ENCODE measurements at regions not wholly inside any gene's neighbourhood (a gene's known extent, or its start where the extent isn't known, plus 50 kb on each side); places are given as distances from the start of the nearest gene placed in this dataset.

DNA sequence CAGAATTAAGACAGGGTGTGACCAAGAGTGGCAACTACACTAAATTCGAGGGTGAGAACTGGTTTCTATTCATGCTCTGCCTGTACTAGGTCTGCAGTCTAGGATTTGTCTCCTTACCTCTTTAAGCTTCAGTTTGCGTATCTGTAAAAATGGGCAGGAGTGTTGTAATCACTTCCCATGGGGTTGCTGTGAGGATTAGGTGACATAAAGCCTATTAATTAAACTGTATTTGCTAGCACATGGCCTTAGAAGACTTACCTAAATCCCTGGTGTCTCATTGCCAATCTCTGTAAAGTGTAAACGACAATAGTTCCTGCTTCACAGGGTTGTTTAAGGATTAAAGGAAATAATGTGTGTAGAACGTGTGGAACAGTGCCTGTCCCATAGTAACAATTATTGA is 193.6 kb downstream of the DRD1 start:
- no peaks in the 10 kb centered on the region for H3K36me3 ChIP-seq
- H3K4me1 ChIP-seq: peaks cover 0 to 28% (median 18%) of the 10 kb centered on the region in 4 donors
- no peaks in the 10 kb centered on the region for H3K27me3 ChIP-seq
- WGBS, 2 donors: 63 to 73% methylated on average over 4 of the region's 4 CpGs
- TF ChIP-seq POLR2AphosphoS5 (IDR thresholded peaks at IDR 0.05) (no peak), POLR2A (IDR thresholded peaks at IDR 0.05) (no peak), EP300 (IDR thresholded peaks at IDR 0.05) (no peak)
- TF ChIP-seq, protein P1, sequence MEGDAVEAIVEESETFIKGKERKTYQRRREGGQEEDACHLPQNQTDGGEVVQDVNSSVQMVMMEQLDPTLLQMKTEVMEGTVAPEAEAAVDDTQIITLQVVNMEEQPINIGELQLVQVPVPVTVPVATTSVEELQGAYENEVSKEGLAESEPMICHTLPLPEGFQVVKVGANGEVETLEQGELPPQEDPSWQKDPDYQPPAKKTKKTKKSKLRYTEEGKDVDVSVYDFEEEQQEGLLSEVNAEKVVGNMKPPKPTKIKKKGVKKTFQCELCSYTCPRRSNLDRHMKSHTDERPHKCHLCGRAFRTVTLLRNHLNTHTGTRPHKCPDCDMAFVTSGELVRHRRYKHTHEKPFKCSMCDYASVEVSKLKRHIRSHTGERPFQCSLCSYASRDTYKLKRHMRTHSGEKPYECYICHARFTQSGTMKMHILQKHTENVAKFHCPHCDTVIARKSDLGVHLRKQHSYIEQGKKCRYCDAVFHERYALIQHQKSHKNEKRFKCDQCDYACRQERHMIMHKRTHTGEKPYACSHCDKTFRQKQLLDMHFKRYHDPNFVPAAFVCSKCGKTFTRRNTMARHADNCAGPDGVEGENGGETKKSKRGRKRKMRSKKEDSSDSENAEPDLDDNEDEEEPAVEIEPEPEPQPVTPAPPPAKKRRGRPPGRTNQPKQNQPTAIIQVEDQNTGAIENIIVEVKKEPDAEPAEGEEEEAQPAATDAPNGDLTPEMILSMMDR (IDR thresholded peaks at IDR 0.05): no peak
- intact Hi-C loops (cut with DNase I): no loop called here
- DNase-seq: no peak
- no peak overlapping the region for H3K4me3 ChIP-seq
- no peaks in the 10 kb centered on the region for H3K9me3 ChIP-seq
- H3K27ac ChIP-seq: no peak overlapping the region

DNA sequence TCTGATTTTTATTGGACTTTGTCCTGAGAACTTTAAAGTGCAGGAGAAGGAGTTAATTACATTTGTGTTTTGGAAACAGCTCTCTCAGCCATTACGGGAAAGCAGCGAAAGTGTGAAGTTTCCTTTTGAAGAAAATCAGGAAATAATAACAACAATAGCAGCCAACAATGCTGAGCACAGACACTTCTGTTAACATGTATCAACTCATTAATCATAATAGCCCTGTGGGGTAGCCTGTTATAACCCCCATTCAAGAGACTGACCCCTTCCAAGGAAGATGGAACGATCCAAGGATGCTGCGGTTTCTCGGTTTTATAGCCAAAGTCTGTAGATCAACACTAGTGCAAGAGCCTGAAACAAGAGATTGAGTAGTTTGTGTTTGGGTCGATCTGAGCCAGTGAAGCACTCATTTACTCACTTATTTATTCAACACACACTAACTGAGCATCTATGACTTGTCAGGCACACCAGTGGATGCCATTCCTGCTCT is 195.5 kb downstream of the DRD1 start:
- Histone ChIP-seq H3K27me3 (no peaks in the 10 kb centered on the region), H3K27ac (no peak overlapping the region), H3K36me3 (no peaks in the 10 kb centered on the region), H3K4me3 (no peak overlapping the region), H3K4me1 (peaks cover 0 to 19% (median 12%) of the 10 kb centered on the region in 4 donors), H3K9me3 (no peaks in the 10 kb centered on the region)
- WGBS, 2 donors: 10 to 52% methylated on average over 6 of the region's 6 CpGs
- intact Hi-C loops (cut with DNase I): no loop called here
- DNase-seq: no peak
- no peak for TF ChIP-seq EP300 (IDR thresholded peaks at IDR 0.05)
- TF ChIP-seq, protein P1 (IDR thresholded peaks at IDR 0.05): no peak
- no peak for TF ChIP-seq POLR2A (IDR thresholded peaks at IDR 0.05)
- TF ChIP-seq POLR2AphosphoS5 (IDR thresholded peaks at IDR 0.05): no peak

DNA sequence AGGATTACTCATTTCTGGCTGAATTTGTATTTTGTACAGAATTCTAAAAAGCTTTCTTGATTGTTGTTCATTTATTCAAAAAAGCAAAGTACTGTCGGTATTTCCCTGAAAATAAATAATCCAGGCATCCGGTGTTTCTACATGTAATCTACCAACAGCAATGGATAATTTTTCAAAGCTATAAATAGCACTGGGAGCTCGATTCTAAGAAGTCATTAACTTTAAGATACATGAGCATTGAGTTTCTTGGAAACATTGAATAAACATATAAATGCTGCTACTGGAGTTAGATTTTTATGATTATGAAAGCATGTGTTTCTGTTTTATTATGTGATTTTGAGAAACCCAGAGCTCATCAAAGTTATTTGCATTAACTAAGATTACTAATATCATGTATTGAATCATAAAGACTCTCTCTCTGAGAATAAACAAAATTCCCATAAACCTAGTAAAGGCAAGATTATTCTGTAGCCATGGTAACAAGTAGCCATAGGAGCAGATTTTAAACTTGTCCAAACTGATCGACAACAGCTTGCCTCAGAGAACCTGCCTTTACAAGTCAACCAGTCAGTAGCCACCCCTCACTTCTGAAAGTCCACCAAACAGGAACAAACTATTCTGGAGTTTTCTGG is 197.0 kb downstream of the DRD1 start:
- DNase-seq: no peak
- Histone ChIP-seq H3K36me3 (no peaks in the 10 kb centered on the region), H3K27me3 (no peaks in the 10 kb centered on the region), H3K4me3 (no peak overlapping the region), H3K4me1 (peaks cover 0 to 14% (median 9%) of the 10 kb centered on the region in 4 donors), H3K27ac (no peak overlapping the region), H3K9me3 (no peaks in the 10 kb centered on the region)
- TF ChIP-seq POLR2A (IDR thresholded peaks at IDR 0.05) (no peak), POLR2AphosphoS5 (IDR thresholded peaks at IDR 0.05) (no peak), EP300 (IDR thresholded peaks at IDR 0.05) (no peak)
- TF ChIP-seq, protein P1 (IDR thresholded peaks at IDR 0.05): no peak
- 40 to 54% methylated on average over 4 of the region's 4 CpGs for WGBS, 2 donors
- intact Hi-C loops (cut with DNase I): no loop called here

DNA sequence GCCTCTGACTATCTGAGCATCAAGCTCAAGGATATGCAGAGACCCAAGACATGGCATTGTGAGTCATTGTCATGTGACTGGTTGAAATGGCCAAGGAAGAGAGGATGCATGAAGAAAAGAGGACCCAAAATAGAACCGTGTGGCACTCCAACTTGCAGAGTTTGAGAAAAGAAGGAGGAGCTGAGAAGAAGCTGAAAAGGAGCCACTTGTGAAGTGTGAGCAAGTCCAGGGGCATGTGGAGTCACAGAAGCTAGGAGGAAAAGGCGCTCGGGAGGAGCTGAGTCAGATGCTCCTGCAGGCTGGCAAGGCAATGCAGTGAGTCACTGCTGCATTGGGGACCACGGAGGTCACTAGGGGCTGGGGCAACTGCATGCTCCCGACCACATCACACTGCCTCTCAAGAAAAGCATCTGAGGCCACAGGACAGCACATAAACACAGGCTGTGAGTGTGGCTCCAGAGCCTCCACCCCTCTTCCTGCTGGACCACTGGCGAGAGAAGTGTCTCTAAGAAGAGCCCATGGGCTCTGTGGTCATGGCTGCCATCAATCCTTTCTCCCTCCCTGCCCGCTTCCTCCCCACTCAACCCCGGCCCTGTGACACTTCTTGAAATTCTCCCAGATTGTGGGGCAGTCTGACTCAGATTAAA is 197.6 kb downstream of the DRD1 start:
- H3K27ac ChIP-seq: no peak overlapping the region
- no peaks in the 10 kb centered on the region for H3K36me3 ChIP-seq
- DNase-seq: no peak
- peaks cover 0 to 14% (median 9%) of the 10 kb centered on the region in 4 donors for H3K4me1 ChIP-seq
- intact Hi-C loops (cut with DNase I): no loop called here
- no peaks in the 10 kb centered on the region for H3K9me3 ChIP-seq
- TF ChIP-seq, protein P1 (IDR thresholded peaks at IDR 0.05): no peak
- TF ChIP-seq EP300 (IDR thresholded peaks at IDR 0.05): no peak
- TF ChIP-seq POLR2AphosphoS5 (IDR thresholded peaks at IDR 0.05): no peak
- TF ChIP-seq POLR2A (IDR thresholded peaks at IDR 0.05): no peak
- H3K4me3 ChIP-seq: no peak overlapping the region
- WGBS, 2 donors: 66 to 73% methylated on average over 8 of the region's 8 CpGs
- H3K27me3 ChIP-seq: no peaks in the 10 kb centered on the region

Measured in sigmoid colon (tissue), 6 donors.